HG02852 (cell line): ENCODE measurements at regions not wholly inside any gene's neighbourhood (a gene's known extent, or its start where the extent isn't known, plus 50 kb on each side); places are given as distances from the start of the nearest gene placed in this dataset.

Experiments used
- ATAC-seq: cut with Tn5 transposase; IDR thresholded peaks from one replicate; pipeline ENCODE4 v1.9.1; 2021; ENCODE audit warnings: mild to moderate bottlenecking, moderate library complexity; ENCODE audit not compliant: unreplicated experiment

DNA sequence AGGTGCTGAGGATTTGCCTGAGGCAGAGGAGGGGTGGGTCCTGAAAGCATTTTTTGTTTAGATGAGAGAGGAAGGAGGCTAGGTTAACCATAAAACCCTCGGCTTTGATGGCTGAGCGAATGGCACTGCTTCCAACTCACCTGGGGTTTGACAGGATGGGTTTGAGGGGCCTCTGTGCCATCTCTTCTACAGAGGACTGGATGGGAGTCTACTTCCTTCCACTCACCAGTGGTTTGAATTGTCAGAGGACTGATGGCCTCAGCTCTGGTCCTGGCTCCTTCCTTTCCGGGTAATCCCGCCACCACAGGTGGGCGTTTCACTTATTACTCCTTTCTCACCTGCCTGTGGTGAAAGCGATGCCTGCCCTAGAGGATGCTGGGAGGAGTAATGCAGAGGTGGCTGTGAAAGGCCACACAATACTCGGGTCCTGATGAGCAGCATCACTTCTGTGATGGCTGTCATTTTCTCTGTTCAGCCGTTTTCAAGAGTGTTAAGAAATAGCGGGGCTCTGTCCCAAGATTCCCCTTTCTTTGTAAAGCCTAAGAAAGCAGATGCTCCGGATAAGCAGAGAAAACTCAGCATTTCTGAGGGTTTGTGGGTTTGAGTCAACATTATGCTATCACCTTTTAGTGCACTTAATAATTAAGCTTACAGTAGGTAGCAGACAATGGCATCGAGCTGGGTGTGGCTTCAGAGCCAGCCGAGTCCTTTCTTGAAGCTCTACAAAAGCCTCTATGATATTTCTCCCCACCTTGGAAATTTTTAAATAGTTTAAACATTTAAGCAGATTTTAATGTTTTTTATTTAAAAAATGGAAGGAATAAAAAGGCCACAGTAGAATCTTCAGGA, 220.7 kb downstream of the HLX start:
- ATAC-seq: no peak

- ATAC-seq: no peak
Measured at GRCh38 chr1:221100611-221101010, 221.4 kb downstream of the HLX start.

GRCh38 chr1:221101807-221102605, 222.8 kb downstream of the HLX start:
- ATAC-seq: no peak

DNA sequence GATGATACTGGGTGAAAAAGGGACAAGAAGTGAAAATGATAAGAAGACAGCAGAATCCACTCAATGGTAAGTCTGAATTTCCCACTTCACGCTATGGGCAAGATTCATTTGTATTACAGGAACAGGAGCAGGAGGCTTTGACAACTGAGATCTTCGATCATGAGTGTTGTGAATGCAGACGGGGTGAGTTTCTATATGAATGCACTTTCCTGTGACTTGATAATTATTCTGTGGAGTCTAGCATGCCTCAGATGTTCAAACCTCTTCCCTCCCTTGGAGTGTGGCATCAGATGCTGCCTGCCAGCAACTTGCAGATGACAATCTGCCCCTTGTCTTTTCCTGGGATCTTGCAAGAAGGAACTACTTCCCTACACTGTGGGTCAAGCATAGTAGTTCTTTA, 225.4 kb downstream of the HLX start:
- no peak for ATAC-seq

- ATAC-seq: no peak
Measured at GRCh38 chr1:221105578-221105977, 226.3 kb downstream of the HLX start.

DNA sequence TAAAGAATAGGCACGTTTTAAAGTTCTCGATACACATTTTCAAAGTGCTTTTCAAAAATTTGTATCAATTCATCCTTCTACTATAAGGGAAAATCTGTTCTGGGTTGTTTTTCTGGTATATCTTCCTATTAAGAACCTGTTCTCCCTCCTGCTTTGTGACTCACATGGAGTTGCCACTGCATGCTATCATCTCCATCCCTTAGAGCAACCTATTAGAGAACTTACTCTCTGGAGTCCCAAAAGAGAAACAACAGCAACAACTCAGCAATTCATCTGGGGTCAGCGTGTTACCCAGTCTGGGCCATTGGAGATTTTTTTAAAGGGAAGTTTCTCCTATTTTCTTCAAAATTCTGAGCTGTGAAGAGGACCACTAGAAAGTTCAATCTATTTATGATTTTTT, 227.4 kb downstream of the HLX start:
- no peak for ATAC-seq

GRCh38 chr1:221109930-221110329, 230.7 kb downstream of the HLX start:
- ATAC-seq: no peak

DNA sequence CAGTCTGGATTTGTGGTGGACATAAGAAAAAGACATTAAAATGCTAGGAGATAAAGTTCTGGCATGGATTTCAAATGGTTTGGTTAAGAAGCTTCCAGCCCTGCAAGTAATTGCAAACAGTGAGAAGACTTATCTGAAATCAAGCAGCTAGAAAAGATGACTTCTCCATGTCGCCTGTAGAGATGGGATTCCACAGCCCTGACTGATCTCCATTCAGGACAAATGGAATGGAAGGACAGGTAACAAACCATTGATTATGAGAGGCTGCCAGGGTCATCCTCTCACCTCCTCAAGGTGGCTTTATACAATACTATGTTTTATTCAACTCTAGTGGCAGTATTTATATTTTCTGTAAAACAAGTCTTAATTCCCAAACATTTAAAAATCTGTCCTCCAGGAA, 237.9 kb downstream of the HLX start:
- ATAC-seq: no peak

- ATAC-seq: no peak
Measured at GRCh38 chr1:221117548-221117951, 238.3 kb downstream of the HLX start.

DNA sequence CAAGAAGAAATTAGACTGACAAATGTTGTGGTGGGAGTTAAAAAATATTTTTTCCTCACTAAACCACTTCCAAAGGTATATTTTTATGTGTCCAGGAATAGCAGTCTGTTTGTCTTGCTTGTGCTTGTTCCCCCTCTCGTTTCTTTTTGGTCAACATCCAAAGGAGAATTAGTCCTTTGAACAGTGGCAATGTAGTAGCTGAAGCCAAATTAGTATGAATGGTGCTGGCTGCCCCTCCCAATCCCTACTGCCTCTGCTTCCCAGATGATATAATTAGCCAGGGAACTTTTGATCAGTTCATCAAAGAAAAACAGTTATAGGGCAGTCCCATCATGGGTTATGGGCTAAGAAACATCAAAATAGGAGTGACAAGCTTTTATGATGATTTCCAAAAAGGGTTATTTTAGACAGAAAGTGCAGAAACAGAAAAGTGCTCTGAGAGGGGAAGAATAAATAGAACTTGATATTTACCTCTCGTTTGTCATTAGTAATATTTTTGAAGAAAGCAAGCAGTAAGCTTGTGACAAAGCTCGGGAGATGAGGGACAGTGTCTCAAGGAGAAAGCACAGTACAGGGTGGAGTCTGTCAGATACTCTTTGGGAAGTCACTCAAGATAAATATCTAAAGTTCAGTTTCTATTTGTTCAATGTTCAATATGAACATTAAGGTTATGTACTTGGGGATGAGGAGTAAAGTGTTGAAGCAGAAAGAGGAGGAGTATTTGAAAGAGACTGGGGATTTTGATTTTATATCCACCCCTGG, 239.1 kb downstream of the HLX start:
- ATAC-seq: no peak

DNA sequence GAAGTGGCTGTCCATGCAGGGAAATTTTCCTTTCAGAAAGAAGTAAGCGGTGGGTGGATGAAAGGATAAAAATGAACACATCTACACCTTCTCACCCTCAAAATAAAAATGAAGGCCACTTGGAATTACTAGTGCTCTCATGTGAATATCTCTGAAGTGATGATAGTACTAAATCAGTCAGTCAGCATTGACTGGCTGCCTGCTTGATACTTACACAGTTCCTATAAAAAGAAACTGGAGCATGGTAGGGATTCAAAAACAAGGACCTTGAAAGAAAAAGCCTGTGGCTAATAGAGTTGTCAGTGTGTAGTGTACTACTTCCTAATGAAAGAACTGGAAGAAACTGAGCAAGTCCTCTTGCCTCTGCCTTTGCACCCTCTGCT, 239.7 kb downstream of the HLX start:
- no peak for ATAC-seq

DNA sequence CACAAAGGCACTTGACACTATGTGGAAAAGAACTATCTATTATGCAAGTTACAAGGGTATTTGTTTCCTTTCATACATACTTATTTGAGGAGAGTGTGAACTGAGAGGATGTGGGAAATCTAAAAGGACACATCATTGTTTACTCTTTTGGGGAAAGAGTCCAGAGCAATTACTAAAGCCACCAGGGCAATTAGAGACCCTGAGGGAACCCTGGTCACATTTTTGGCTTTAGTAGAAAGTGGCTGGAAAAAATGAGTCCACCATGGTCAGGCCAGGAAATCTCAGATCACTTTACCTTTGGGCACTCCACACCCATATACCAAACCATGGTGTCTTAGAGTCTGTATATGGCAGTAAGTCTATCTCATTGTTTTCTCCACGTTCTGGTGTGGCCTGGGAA, 243.3 kb downstream of the HLX start:
- no peak for ATAC-seq

GRCh38 chr1:221125976-221126375, 246.7 kb downstream of the HLX start:
- no peak for ATAC-seq

DNA sequence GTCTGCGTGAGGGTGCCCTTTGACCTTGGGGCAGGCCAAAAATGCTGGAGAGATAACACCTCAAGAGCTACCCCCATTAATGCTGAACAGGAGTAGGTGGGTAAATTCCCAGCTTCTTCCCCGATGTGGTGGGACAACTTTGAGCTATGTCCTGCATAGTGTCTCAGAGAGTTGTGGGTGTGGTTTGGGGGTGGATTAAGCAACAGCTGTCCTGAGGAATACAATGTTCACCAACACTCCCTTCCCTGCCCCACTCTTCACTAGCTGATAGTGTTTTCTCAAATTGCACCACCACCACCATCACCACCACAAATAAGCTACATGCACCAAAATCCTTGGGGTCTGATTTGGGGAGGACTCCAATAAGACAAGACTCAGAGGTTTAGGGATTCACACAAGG, 258.4 kb downstream of the HLX start:
- no peak for ATAC-seq

GRCh38 chr1:221138516-221138915, 259.3 kb downstream of the HLX start:
- ATAC-seq: no peak

GRCh38 chr1:221139991-221140390, 260.7 kb downstream of the HLX start:
- no peak for ATAC-seq

GRCh38 chr1:221141096-221141495, 261.9 kb downstream of the HLX start:
- no peak for ATAC-seq

- ATAC-seq: no peak
Measured at GRCh38 chr1:221141606-221142285, 262.5 kb downstream of the HLX start.

DNA sequence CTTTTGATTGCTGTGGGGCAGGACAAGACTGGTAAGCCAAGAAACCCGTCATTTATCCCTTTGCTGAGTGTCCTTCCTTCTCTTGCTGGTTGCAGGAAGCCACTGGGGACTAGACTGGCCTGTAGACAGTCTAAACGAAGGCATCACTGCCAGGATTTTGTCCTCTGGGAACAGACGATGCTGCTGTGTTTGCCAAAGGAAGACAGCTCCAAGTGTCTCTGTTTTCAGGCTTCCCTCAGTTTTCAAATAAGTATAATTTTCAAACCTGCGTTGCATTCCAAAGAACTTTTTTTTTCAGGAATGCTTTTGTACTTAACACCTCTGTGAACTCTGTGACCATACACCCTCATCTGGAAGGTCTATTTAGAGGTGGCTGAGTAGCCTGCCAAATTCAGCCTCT, 269.4 kb downstream of the HLX start:
- ATAC-seq: no peak

- no peak for ATAC-seq
Measured at GRCh38 chr1:221149111-221149510, 269.9 kb downstream of the HLX start.

GRCh38 chr1:221149555-221150075, 270.4 kb downstream of the HLX start:
- no peak for ATAC-seq
